Natural killer cell (primary cell): ENCODE measurements at regions not wholly inside any gene's neighbourhood (a gene's known extent, or its start where the extent isn't known, plus 50 kb on each side); places are given as distances from the start of the nearest gene placed in this dataset.

Experiments used
- ATAC-seq, 3 donors: fragments of 150-1000 bp in 2 of 3; fragments of 200-7000 bp in 1 of 3; cut with Tn5 transposase; 1 replicate in 1 of 3; 2 replicates in 2 of 3; pipeline ENCODE4 v1.10.0; 2021; ENCODE audit warnings: mild to moderate bottlenecking in 2 of 3, moderate library complexity in 2 of 3
- DNase-seq, 2 donors: peaks; one replicate each; pipeline versions ENCODE4 v3.0.0 to v3.0.0-alpha.2; 2013 to 2021; ENCODE audit warnings: mixed read lengths in 1 of 2
- H3K27ac ChIP-seq: one replicate; pipeline ENCODE4 v1.5.1; 2013; ENCODE audit warnings: mild to moderate bottlenecking, low read length
- H3K27me3 ChIP-seq: one replicate; pipeline ENCODE4 v1.6.1; 2013; ENCODE audit warnings: low read length; ENCODE audit not compliant: control insufficient read depth, insufficient read depth
- H3K36me3 ChIP-seq: one replicate; pipeline ENCODE4 v1.6.1; 2013; ENCODE audit warnings: low read length; ENCODE audit not compliant: control insufficient read depth, insufficient read depth
- H3K4me1 ChIP-seq: one replicate; pipeline ENCODE4 v1.6.1; 2013; ENCODE audit warnings: low read length; ENCODE audit not compliant: control insufficient read depth, insufficient read depth
- H3K4me3 ChIP-seq: one replicate; pipeline ENCODE4 v1.5.1; 2013; ENCODE audit warnings: low read length
- H3K9me3 ChIP-seq: one replicate; pipeline ENCODE4 v1.6.1; 2013; ENCODE audit warnings: low read length; ENCODE audit not compliant: control insufficient read depth, insufficient read depth
- H3K27ac Mint-ChIP-seq, 2 donors: one replicate each; pipeline ENCODE4 v1.8.0; 2022; ENCODE audit warnings: mild to moderate bottlenecking in 2 of 2, mixed read lengths in 2 of 2, moderate library complexity in 1 of 2
- H3K27me3 Mint-ChIP-seq, 2 donors: one replicate each; pipeline ENCODE4 v1.8.0; 2022; ENCODE audit warnings: low read depth in 2 of 2, mixed read lengths in 2 of 2
- H3K36me3 Mint-ChIP-seq: one replicate; pipeline ENCODE4 v1.8.0; 2022; ENCODE audit warnings: mixed read lengths
- H3K4me1 Mint-ChIP-seq, 2 donors: one replicate each; pipeline ENCODE4 v1.8.0; 2022; ENCODE audit warnings: mixed read lengths in 2 of 2
- H3K4me3 Mint-ChIP-seq: one replicate; pipeline ENCODE4 v1.8.0; 2022; ENCODE audit warnings: mild to moderate bottlenecking, moderate library complexity, mixed read lengths
- H3K9me3 Mint-ChIP-seq, 2 donors: one replicate each; pipeline ENCODE4 v1.8.0; 2022; ENCODE audit warnings: mixed read lengths in 2 of 2
- WGBS: methylation state at CpG from one replicate; pipeline ENCODE4 v1.1.7; 2013; ENCODE audit warnings: missing lambda C conversion rate; ENCODE audit not compliant: insufficient coverage; 5-methylcytosine and 5-hydroxymethylcytosine counted together
- intact Hi-C: fragments of 100-400 bp; cut with micrococcal nuclease; formaldehyde crosslinking; loops from one replicate; pipeline ENCODE4 v1.14.2; 2022
- TF ChIP-seq, protein P1 (sequence below): fragments of 200-600 bp; IDR thresholded peaks from one replicate; pipeline ENCODE4 v1.8.0; 2022; ENCODE audit warnings: antibody characterized with exemption

DNA sequence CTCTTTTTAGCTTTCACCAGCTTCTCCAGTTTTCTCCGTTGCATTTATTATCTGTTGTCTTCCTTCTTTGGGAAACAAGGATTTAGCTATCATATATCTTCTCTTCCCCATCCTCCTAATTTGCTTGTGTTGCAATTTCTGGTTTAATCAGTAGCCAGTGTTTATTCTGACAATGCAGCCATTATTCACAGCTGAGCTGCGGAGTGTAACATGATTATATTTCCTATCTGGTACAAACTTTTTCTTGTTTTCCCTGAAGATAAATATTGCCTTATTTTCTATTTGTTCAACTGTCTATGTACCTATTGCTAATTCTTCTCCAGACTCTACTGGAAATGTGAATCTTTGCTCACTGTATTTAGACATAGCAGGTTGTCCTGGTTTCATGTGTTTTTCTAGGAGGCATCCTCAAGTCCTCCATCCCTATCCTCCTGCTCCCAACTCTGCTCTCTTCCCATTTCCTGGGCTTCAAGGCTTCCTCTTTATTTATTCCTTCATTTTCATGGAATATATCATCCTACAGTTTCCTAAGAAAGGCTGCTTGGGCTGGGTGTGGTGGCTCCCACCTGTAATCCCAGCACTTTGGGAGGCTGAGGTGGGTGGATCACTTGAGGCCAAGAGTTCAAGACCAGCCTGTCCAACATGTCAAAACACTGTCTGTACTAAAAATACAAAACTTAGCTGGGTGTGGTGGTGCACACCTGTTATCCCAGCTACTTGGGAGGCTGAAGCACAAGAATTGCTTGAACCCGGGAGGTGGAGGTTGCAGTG lies 72.4 kb upstream of the KDM7A start:
- no peaks in the 10 kb centered on the region for H3K27me3 ChIP-seq
- no peaks in the 10 kb centered on the region for H3K9me3 ChIP-seq
- H3K36me3 ChIP-seq, result no peaks in the 10 kb centered on the region
- DNase-seq, result no peak
- Mint-ChIP-seq H3K4me1 (peaks cover 23 to 24% of the 10 kb centered on the region in 2 donors), H3K36me3 (no peaks in the 10 kb centered on the region), H3K4me3 (no peak overlapping the region), H3K27me3 (peaks cover 0 to 3% of the 10 kb centered on the region in 2 donors), H3K27ac (no peak overlapping the region), H3K9me3 (no peaks in the 10 kb centered on the region)
- H3K27ac ChIP-seq, result no peak overlapping the region
- no peak overlapping the region for H3K4me3 ChIP-seq
- ATAC-seq, result no peak
- intact Hi-C loops, result no loop called here
- 94% methylated on average over 3 of the region's 3 CpGs for WGBS
- TF ChIP-seq, protein P1, sequence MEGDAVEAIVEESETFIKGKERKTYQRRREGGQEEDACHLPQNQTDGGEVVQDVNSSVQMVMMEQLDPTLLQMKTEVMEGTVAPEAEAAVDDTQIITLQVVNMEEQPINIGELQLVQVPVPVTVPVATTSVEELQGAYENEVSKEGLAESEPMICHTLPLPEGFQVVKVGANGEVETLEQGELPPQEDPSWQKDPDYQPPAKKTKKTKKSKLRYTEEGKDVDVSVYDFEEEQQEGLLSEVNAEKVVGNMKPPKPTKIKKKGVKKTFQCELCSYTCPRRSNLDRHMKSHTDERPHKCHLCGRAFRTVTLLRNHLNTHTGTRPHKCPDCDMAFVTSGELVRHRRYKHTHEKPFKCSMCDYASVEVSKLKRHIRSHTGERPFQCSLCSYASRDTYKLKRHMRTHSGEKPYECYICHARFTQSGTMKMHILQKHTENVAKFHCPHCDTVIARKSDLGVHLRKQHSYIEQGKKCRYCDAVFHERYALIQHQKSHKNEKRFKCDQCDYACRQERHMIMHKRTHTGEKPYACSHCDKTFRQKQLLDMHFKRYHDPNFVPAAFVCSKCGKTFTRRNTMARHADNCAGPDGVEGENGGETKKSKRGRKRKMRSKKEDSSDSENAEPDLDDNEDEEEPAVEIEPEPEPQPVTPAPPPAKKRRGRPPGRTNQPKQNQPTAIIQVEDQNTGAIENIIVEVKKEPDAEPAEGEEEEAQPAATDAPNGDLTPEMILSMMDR, result no peak
- peaks cover 22% of the 10 kb centered on the region for H3K4me1 ChIP-seq

DNA sequence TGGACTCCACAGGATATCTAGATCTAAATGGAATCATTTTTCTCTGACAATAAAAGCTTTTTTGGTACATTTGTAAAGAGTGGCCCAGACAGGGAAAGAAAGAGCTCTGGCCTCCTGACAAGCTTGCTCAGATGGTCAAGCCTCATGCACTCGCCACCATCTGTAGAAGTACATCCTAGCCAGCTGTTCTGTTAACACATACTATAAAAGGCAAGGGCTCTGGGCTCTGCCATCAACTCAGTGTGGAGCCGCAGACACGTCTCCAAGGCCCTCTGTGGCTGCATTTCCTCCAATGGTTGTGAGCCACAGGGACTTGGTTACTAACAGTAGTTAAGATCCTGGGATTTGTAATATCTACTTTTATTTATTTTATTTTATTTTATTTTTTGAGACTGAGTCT lies 70.8 kb upstream of the KDM7A start:
- DNase-seq (no peak), ATAC-seq (no peak)
- Histone ChIP-seq H3K27me3 (no peaks in the 10 kb centered on the region), H3K27ac (no peak overlapping the region), H3K4me1 (peaks cover 6% of the 10 kb centered on the region), H3K4me3 (no peak overlapping the region), H3K36me3 (no peaks in the 10 kb centered on the region), H3K9me3 (no peaks in the 10 kb centered on the region)
- H3K27ac Mint-ChIP-seq, result no peak overlapping the region
- peaks cover 0 to 3% of the 10 kb centered on the region in 2 donors for H3K27me3 Mint-ChIP-seq
- H3K4me3 Mint-ChIP-seq, result no peak overlapping the region
- no peaks in the 10 kb centered on the region for H3K36me3 Mint-ChIP-seq
- no peaks in the 10 kb centered on the region for H3K9me3 Mint-ChIP-seq
- TF ChIP-seq, protein P1, result no peak
- 89% methylated on average over 3 of the region's 3 CpGs for WGBS
- intact Hi-C loops, result no loop called here
- peaks cover 7 to 8% of the 10 kb centered on the region in 2 donors for H3K4me1 Mint-ChIP-seq

DNA sequence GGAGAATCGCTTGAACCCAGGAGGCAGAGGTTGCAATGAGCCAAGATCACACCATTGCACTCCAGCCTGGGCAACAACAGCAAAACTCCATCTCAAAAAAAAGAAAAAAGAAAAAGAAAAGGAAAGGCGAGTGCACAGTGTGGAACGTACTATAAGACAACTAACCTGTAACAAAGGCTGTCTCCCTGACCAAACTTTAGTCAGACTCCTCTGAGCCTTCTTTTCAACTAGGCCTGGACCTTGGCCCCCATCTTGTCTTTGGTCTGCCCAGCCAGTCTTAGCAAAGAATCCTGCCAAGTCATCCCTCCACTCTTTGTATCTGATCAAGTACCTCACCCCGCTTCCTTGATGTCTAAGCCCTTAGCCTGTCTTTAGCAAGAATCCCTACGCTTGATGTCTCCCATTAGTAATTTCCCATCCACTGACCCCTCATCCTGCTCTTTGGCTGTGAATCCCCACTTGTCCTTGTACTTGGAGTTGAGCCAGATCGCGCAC lies 68.9 kb upstream of the KDM7A start:
- Histone ChIP-seq H3K36me3 (no peaks in the 10 kb centered on the region), H3K27ac (no peak overlapping the region), H3K9me3 (no peaks in the 10 kb centered on the region), H3K4me3 (no peak overlapping the region), H3K27me3 (no peaks in the 10 kb centered on the region), H3K4me1 (peaks cover 7% of the 10 kb centered on the region)
- TF ChIP-seq, protein P1, result no peak
- Mint-ChIP-seq H3K27me3 (peaks cover 0 to 3% of the 10 kb centered on the region in 2 donors), H3K4me3 (no peak overlapping the region), H3K36me3 (no peaks in the 10 kb centered on the region), H3K9me3 (no peaks in the 10 kb centered on the region), H3K4me1 (no peaks in the 10 kb centered on the region), H3K27ac (no peak overlapping the region)
- intact Hi-C loops, result no loop called here
- WGBS, result 94% methylated on average over 7 of the region's 7 CpGs
- DNase-seq (no peak), ATAC-seq (no peak)
